HuH-7.5 (cell line): ENCODE measurements at regions not wholly inside any gene's neighbourhood (a gene's known extent, or its start where the extent isn't known, plus 50 kb on each side); places are given as distances from the start of the nearest gene placed in this dataset.
A peak's percentile ranks its signal among the peaks of the same experiment; 100 is the strongest.

ENCODE experiments used
- DNase-seq: peaks from one replicate; pipeline ENCODE4 v3.0.0; 2011; ENCODE audit warnings: low spot score

DNA sequence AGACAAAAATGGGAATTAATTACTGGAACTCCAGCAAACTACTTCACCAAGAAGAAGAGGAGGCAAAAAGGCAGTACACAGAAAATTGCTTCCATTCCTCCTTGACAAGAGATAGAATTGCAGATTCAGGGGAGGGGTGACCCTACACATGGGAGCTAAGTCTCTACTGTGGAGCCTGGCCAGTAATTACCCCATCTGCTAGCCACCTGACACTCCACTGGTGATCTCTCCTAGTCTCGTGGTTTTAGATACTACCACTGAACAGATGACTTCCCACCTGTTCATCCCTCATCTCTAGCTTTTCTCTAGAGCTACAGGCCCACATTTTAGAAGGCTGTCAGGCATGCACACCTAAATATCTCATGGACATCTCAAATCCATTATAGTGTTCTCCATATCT lies 224.3 kb upstream of the NR2F2 start:
- no peak for DNase-seq

GRCh38 chr15:96106628-96107027 lies 223.9 kb upstream of the NR2F2 start:
- no peak for DNase-seq

DNA sequence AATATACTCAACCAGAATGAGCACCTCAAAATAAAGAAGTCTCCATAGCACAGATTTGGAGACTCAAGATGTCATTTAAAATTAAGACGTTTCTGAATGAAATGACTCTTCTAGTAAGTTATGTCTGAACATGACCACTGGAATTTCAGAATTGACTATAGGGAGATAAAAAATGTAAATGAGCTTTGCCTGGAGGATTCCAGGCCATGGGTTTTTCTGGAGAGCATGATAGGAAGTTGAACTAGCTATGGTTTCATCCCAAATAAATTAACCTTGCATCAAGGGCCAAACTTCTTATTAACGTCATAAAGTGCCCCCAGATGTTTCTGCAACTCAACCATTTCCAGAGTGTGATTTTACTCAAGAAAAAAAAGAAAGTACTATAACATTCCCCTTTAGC lies 222.6 kb upstream of the NR2F2 start:
- no peak for DNase-seq

DNA sequence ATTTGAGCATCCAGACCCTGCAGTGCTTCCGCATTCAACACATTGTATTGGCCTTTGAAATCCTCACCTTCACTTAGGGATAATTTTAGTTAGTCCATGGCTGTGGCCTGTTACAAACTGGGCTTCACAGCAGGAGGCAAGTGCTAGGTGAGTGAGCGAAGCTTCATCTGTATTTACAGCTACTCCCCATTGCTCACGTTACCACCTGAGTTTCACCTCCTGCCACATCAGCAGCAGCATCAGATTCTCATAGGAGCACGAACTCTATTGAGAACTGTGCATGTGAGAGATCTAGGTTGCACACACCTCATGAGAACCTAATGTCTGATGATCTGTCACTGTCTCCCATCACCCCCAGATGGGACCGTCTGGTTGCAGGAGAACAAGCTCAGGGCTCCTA lies 222.1 kb upstream of the NR2F2 start:
- no peak for DNase-seq

DNA sequence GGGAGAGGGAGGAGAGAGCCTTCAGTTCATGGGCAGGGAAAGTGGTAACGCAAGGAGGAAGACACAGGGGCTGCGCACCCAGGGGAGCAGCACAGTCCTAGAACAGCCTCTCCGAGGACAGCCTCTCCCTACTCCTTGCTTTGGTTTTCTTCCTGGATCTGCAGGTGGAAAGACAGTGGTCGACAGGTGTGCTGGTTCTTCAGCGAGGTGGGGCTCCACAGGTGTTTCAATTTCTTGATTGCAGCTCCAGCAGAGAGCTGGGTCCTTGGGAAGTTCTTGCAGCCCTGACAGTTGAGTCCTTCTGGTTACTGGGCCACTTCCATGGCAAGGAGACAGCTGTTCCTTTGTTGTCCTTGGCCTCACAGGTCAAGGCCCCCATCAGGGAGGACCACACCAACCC lies 220.7 kb upstream of the NR2F2 start:
- DNase-seq = no peak

GRCh38 chr15:96112018-96112417 lies 218.5 kb upstream of the NR2F2 start:
- DNase-seq = no peak

DNA sequence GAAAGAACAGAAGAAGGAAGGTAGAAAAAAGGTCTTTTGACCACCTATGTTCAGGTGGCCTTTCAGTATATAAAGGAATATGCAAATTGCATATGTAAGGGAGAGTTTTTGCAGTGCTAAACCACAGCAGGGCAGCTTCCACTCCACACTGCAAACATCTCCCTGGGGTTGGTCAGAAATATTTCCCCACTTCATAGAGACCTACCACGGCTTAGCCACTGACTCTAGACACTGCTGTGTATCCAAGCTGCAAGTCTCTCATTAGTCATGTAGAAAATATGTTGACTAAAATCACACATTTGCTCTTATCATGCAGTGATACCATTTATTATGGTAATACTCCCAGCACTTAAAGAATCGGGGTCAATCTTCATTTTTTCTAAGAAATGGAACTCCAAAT lies 214.9 kb upstream of the NR2F2 start:
- no peak for DNase-seq

- DNase-seq = no peak
These were observed 213.2 kb upstream of the NR2F2 start for GRCh38 chr15:96117270-96117669.

DNA sequence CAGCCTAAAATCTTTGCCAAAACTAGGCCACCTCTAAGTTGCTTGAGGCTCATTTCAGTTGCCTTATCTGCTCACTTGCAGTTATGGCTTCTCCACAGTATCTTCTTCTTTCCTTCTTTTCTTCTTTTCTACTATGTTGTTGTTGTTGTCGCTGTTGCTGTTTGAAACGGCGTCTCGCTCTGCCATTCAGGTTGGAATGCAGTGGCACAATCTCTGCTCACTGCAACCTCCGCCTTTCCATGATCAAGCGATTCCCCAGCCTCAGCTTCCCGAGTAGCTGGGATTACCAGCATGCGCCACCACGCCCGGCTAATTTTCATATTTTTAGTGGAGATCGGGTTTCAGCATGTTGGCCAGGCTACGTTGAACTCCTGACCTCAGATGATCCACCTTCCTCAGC lies 210.8 kb upstream of the NR2F2 start:
- DNase-seq = no peak

GRCh38 chr15:96121086-96121920 lies 209.2 kb upstream of the NR2F2 start:
- no peak for DNase-seq

- no peak for DNase-seq
These were observed 208.1 kb upstream of the NR2F2 start for GRCh38 chr15:96122077-96123027.

DNA sequence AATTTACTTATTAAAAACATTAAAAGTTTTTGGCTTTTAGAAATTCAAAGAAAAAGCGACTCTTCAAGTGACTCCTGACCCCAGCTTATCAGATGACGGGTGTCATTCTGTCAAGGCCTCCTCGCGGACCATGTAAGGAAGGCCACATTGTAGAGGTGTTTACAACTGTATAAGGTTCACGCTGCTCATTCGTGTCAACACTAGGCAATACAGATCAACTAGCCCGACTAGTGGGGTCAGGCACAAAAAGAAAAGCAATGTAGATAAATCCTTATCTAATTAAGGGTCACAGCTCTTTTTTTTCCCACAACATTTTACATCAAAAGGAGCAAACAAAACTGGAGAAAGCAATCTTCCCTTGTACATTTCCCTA lies 207.5 kb upstream of the NR2F2 start:
- DNase-seq = peak; percentile 29

DNA sequence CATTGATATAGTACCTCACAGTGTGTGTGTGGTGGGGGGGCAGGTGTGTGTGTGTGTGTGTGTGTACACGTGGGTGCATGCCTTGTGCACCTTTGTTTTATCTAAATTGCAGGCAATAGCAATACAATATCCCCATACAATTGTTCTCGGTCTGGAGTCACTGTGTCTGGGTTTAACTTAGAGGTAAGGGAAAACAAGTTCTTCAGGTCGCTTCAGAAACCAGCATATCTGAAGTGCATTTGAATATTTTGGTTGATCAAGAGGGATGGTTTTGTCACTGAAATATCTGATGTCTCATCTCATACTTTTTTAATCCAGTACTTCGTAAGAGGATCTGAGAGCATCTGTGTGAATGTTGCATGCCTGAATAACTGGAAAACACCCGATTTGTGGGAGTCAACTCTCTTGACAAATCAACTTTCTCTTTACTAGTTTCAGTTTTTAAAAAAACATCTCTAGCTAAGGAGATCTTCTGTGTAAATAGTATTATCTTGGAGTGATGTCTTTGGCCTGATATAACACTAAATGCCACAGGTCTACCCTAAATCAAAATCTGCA lies 206.8 kb upstream of the NR2F2 start:
- no peak for DNase-seq

- DNase-seq = no peak
These were observed 206.1 kb upstream of the NR2F2 start for GRCh38 chr15:96124436-96124835.

DNA sequence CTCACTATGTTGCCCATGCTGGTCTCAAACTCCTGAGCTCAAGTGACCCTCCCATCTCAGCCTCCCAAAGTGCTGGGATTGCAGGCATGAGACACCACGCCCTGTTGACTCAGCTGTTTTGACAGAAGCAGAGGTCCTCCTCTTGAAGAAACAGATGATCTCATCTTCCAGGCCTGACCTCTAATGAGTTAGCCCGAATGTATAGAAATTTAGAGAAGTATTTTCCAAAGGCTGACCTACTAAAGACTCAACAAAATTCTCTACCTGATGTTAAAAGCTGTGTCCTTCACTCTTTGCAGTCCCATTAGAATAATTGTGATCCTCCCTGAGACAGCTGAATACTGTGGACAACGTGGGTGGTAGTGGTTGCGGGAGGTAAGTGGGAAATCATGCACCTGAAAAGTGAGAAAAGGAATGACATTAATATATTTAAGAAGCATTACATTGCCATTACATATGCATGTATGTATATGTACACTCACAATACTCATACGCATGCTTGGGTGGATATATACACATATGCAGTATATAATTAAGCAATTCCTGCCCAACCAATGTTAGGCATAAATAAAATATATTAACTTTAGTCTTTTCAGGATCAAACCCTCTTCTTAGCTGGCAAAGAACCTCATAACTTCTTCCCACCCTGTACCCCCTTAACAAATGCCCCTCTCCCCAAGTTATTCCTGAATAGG lies 204.6 kb upstream of the NR2F2 start:
- no peak for DNase-seq

DNA sequence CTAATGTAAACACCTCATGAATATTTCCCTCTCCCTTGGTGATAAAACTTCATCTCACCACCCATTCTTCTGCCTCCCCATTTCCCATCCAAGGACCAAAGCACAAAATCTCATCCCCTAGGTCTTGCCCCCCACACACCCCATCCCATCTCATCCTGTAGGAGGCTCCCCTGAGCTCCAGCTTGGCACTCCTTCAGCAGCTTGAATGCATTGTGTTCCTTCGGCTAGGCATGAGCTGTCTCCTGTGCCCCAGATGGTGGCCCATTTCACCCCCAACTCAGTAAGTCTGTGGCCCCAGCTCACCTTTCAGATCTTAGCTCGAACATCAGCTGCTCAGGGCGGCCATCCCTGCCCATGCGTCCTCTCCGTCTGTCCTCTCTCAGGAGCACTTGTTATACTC lies 203.6 kb upstream of the NR2F2 start:
- DNase-seq = no peak

GRCh38 chr15:96130734-96131133 lies 199.8 kb upstream of the NR2F2 start:
- no peak for DNase-seq

GRCh38 chr15:96132126-96132525 lies 198.4 kb upstream of the NR2F2 start:
- no peak for DNase-seq

DNA sequence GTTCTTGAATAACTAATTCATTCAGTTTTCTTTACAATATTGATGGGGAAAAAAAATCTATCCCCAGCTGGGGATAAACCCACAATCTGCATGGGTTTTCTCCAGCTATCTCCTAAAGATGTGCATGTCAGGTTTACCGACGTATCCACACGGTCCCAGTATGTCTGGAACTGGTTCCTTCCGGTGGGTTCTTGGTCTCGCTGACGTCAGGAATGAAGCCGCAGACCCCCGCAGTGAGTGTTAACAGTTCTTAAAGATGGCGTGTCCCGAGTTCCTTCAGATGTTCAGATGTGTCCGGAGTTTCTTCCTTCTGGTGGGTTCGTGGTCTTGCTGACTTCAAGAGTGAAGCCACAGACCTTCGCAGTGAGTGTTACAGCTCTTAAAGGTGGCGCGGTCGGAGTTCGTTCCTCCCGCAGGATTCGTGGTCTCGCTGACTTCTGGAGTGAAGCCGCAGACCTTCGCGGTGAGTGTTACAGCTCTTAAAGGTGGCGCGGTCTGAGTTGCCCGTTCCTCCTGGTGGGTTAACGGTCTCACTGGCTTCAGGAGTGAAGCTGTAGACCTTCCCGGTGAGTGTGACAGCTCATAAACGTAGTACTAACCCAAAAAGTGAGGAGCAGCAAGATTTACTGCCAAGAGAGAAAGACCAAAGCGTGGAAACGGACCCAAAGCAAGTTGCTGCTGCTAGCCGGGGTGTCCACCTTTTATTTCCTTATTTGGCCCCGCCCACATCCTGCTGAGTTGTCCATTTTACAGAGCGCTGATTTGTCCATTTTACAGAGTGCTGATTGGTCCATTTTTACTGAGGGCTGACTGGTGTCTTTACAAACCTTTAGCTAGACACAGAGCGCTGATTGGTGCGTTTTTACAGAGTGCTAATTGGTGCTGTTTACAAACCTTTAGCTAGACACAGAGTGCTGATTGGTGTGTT lies 195.1 kb upstream of the NR2F2 start:
- no peak for DNase-seq

DNA sequence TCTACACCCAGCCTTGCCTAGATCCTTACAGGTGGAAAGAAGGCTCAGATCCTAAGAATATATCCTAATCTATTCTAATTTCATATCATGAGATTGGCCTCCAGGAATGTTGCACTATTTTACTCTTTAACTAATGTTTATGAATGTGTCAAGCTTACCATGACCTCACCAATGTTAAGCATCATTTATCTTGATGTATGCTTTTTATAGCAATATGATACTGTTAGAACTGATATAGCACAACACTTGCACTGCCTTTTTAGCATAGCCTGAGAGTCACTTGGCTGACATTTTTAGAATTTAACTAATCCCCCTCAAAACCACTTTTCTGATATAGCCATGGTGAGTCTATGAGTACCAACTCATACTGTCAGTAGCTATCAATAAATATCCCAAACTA lies 191.5 kb upstream of the NR2F2 start:
- no peak for DNase-seq

DNA sequence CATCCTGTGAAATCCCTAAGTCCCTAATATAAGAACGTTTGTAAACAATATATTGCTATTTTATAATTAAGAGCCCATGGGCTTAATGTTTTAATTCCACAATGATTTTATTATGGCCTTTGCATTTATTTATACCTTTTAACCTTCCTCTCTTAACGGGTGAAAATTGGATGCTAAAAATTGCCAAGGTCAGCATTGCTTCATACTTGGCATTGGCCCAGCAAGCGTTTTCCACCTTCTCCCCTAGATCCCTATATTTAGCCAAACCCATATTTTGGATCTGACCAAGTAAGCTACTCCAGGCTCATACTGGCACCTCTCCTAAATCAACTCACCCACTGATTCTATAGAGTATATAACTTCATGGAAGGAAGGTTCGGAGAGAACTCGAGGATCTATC lies 188.0 kb upstream of the NR2F2 start:
- no peak for DNase-seq
